GM03348 (cell line): ENCODE measurements at regions not wholly inside any gene's neighbourhood (a gene's known extent, or its start where the extent isn't known, plus 50 kb on each side); places are given as distances from the start of the nearest gene placed in this dataset.
"Not testable (repeated sequence)": the region's sequence is repeated elsewhere in the genome, so short reads cannot be mapped to it uniquely, and the experiment has no call there.

ENCODE experiments used
- DNase-seq: peaks from one replicate; pipeline ENCODE4 v3.0.0; 2012; ENCODE audit warnings: low spot score

DNA sequence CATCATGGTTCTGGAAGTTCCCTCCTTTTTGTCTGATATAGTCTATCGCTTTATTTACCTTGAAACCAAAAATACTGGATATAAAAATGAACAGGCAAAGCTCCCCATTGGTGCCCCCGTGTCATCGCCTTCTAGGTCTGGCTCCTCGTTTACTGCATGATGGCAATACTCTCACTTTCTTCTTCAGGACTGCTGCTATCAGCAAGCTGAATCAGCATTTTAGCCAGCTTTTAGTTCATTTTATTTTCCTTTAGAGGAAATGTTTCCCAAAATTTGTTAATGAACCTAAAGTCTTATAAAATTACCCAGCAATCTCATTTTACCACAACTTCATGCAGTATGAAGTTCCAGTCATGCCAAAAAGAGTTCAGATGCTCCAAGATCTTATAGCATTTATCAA is 80.5 kb downstream of the ZIC3 start:
- no peak for DNase-seq

DNA sequence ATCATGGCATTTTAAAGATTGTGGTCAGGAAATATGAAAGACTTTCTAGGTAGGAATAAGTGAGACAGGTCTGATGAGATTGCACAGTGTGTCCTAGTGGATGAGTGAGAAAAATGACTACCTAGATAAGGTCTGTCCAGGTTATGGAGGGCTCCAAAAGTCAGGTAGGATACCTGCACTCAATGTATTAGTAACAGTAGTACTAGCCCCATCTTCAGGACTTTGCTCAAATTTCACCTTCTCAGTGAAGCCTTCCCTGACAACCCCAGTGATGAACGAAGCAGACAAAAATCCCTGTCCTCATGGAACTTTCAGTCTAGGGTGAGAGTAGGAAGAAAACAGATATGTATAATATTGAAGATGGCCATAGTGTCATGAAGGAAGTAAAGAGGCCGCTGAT is 85.7 kb downstream of the ZIC3 start:
- DNase-seq: no peak

DNA sequence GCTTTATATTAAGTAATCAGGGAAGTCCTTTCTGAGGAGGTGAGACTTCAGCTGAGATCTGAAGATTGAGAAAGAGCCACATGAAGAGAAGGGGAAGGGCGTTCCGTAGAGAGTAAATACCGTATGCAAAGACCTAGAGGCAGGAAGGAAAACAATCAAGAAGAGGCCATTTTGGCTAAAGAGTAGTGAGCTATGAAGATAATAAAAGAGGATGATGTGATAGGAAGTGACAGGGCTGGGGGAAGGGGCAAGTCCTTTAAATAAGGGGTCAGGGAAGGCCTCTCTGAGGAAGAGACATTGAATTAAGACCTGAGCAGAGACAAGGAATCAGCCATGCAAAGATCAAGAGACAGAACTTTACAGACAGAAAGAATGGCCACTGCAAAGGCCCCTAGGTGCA is 86.2 kb downstream of the ZIC3 start:
- DNase-seq: no peak

DNA sequence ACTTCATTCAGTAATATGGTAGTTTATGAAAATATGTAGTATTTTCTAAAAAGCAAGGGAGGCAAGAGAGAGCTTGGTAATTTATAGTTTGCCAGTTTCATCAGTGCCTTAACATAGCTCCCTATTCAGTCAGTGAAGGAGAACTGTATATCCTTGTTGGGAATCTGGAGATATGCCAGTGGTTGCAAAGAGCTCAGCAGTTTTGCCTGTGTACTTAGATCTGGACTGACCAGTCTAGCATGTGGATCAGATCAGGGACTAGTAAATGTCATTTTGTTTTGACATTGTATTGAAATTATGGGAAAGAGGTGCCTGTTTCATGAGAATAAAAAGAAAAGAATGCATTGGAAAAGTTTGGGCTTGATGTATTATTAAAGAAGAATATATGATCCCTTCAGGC is 88.6 kb downstream of the ZIC3 start:
- no peak for DNase-seq

DNA sequence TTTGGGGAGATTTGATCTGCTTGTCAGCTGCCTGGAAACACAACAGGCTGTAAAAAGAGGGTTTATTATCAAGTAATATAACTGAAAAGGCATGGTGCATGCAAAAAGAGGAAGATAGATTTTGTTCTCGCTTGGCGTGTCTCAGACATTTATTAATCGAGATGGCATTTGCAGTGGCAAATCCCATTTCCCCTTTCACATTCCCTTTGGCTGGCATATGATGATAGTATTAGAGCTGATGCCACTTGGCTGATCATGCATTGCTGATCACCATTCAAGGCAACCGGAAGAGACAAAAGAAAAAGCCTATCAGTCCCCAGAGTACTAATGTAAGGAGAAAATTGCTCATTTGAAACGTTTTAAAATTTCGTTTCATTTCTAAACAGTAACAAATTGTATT is 101.8 kb downstream of the ZIC3 start:
- DNase-seq: no peak

DNA sequence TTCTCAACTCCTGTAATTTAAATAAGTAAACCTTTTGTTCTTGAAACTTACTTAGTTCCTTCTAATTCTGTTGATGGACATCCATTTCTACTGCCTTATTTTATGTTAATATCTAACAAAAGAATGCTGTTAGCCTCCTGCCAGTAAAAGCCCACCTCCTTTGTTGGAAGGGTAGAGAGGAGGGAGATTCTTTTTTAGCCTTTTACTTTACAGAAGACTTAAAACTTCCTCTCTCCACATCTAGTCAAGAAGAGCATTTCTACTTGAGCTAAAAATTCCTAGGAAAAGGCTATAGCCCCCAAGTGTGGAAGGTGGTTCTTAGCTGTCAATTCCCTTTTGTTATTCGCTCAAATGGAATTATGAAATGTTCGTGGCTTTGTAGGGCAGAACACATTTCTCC is 118.7 kb downstream of the ZIC3 start:
- no peak for DNase-seq

DNA sequence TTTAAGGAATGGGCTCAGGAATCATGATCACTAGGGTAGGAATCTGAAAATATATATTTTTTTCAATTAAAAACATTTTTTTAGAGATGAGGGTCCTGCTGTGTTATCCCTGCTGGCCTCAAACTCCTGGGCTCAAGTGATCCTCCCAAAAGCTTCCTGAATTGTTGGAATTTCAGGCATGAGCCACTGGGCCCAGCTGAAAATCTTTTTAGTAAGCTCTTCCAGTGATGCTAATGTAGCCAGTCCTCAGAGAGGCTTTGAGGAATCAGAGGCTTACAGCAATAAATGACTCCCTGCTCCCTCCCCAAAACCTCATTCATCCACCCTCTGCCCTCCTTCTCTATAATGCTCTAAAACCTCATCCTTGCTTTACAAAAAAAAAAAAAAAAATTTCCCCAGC is 129.5 kb downstream of the ZIC3 start:
- DNase-seq: no peak

DNA sequence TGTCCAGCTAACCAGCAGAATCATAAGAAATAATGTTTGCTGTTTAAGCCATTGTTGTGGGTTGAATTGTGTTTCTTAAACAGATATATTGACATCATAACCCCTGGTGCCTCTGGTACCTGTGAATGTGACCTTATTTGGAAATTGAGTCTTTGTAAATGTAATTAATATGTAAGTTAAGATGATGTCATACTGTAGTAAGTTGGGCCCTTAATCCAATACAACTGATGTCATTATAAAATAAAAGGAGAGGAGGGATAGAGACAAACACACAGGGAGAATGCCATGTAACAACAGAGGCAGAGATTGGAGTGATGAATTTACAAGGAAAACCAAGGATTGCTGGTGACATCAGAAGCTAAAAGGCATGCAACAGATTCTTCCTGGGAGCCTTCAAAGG is 141.4 kb downstream of the ZIC3 start:
- no peak for DNase-seq

DNA sequence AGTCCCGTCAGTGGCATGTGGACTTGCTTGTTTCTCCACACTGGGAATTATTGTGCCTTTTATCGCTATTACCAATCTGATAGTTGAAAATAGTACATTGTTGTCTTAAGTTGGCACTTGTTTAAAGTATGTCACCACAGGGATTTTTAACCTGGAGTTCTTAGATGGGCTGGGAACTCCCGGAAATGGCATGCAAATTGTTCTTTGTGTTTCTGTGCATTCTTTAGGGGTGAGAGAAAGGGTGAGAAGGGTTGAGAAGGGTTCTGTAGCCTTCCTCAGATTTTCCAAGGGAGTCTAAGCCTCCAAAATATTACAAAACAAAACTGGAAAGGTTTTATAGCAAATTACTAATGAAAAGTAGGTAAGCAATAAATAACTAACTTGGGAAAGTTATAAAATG is 176.9 kb downstream of the ZIC3 start:
- no peak for DNase-seq

DNA sequence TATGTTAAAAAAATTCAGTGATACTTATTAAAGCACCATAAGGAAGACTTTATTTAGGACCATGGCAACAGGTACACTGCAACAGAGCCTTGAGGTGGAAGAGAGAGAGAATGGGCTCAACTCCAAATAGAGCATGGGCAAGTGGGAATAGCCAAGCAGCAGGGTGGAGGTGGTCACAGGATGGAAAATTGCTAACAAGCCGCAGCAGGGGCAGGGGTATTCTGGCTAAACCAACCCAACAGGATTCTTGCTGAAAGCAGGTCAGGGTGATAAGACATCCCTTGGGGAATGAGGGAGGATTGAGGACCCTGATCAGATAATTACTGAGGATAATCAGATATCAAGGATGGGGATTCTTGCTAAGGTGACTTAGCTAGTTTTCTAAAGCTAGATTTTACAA is 177.5 kb downstream of the ZIC3 start:
- no peak for DNase-seq

DNA sequence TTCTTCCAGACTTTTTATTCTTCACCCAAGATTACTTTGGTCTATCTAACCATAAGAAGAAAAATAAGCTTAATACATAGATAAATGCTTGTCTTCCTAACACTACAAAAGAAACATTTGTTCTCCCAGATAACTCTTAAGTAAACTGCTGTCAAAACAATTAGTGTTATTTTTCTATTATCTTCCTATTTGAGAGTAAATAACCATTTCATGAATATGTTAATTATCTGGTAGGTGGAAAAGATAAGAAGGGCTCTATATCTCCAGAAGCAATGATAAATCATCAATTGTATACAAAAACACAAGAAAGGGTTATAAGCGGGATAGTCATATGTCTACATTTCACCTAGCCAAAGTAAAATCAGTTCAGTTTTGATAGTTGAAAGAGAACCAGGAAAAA is 180.4 kb downstream of the ZIC3 start:
- DNase-seq: no peak

DNA sequence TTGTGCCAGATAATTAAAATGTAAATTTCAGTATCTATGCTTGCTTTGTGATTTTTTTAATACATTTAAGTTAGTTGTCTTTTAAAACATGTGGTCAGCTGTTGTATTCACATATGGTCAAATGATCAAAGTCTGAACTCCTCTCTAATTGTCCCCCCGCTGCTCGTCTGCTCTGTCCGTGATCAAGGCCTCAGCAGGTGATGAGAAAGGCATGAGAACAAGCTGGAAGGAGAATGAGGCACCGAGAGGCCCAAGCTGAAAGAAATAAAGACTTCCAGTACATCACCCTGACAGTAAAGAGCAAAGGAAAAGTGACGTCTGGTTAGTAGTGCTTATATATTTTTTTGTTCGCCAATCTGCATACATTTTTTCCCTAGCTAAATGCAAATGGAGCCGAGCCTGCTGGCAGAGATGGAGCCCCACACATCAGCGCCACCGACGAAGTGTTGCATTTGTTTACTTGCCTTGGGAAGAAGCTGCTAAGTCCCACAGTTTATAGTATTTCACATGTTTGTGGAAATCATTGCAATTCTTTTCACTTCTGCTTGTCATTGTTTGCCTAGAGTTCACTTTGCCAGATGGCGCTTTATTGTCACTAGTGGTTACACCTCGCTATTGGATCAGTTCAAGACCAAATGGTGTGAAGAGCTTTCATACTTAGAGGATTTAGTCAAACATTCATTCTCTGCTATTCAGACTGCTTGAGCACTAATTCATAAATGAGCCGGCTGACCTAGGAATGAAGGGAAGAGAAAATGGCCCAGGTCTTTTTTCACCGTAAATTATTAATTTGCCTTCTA is 181.5 kb downstream of the ZIC3 start:
- DNase-seq: no peak

DNA sequence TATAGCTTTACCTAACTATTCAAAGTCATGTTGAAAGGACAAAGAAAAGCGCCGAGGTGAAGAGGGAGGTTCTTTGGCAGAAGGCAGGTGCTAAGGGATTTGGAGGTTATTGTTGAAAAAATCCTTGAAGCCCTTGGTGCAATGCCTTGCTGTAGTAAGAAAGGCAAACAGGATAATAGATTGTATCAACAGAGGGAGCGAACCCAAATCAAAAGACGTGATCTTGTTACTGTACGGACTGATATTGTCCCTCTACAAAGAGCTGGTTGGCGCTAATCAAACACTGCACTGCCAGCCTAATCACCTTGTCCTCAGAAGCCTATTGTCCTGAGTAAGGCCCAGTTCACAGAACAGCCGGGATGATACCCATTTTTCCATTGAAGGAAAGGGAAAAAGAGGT is 182.9 kb downstream of the ZIC3 start:
- DNase-seq: no peak

DNA sequence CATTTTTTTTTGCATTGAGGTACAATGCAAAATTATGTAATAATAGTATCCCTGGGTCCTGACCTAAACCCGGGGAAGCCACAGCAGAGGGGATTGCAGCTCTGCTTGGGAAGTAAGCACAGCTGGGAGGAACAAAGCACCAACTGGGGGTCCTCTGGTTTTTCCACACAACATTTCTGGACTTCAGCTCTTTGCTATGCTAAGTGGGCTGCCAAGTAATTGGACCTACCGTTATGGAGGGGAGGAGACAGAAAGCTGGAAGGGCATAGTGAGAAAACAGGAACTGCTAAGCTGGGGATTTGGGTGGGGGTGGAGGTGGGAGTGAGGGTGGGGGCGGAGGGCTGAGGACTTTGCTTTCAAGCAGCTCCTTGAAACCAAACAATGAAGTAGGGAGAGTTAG is 183.3 kb downstream of the ZIC3 start:
- no peak for DNase-seq

DNA sequence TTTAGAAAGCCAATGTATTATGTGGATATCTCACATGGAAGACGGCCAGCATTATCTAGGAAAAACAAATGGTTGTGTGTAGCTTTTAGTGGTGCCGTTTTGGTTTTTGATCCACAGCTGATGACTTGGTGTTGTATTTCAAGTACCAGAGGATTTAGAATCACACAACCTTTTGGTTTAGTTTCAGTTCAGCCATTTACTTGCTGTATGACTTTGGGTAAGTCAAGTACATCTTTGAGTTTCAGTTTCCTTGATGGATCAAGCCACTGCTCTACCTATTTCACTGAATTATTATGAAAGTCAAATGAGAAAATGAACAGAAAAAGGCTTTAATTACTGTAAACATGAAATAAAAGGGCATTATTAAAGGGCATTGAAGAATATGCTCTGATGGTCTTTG is 205.6 kb downstream of the ZIC3 start:
- DNase-seq: no peak

DNA sequence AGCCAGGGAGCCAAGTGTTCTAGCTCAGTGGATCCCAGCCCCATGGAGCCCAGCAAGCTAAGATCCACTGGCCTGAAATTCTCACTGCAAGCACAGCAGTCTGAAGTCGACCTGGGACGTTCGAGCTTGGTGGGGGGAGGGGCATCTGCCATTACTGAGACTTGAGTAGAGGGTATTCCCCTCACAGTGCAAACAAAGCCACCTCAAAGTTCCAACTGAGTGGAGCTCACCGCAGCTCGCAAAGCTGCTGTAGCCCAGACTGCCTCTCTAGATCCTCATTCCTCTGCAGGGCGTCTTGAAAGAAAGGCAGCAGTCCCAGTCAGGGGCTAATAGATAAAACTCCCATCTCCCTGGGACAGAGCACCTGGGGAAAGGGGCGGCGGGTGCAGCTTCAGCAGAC is 226.3 kb downstream of the ZIC3 start:
- DNase-seq: no peak

DNA sequence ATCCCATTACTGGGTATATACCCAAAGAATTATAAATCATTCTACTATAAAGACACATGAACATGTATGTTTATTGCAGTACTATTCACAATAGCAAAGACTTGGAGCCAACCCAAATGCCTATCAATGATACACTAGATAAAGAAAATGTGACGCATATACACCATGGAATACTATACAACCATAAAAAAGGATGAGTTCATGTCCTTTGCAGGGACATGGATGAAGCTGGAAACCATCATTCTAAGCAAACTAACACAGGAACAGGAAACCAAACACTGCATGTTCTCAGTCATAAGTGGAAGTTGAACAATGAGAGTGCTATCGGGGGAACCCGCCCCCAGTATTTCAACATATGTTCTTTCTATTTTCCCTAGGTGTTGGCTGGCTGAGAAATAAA is 232.0 kb downstream of the ZIC3 start:
- not testable (repeated sequence) for DNase-seq

DNA sequence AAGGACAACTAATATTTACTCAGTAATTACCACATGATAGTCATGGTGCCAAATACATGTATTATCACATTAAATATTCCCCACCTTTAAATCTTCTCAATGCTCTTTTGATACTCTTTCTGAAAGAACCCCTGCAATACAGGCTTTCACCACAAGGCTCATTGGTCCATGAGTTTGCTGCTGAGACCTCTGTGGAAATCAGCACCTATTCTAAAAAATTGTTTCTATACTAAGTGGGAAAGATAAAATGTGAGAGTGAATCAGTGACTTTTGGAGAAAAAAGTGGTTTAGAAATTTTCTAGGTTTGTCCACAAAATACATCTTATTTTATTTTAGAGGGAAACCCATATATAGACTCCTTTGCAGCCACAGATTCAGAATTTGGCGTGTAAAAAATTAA is 257.3 kb downstream of the ZIC3 start:
- DNase-seq: no peak

DNA sequence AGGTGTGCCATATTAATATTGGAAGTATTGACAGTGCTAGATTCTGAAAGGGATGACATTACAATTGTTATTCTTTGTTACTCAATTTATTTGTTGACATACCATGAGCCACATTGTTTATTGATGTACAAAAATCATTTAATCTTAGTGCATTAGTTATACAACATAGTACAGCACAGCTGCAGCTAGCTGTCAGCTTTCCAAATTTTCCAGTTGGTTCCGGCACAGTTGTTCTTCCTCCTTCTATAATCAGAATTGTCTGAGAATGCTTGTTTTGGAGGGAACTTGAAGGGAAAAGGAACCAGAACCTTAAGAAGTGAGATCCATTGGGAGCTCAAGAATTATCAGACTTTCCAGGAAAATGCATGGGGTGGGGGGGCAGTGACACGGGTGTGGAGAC is 281.4 kb downstream of the ZIC3 start:
- no peak for DNase-seq

DNA sequence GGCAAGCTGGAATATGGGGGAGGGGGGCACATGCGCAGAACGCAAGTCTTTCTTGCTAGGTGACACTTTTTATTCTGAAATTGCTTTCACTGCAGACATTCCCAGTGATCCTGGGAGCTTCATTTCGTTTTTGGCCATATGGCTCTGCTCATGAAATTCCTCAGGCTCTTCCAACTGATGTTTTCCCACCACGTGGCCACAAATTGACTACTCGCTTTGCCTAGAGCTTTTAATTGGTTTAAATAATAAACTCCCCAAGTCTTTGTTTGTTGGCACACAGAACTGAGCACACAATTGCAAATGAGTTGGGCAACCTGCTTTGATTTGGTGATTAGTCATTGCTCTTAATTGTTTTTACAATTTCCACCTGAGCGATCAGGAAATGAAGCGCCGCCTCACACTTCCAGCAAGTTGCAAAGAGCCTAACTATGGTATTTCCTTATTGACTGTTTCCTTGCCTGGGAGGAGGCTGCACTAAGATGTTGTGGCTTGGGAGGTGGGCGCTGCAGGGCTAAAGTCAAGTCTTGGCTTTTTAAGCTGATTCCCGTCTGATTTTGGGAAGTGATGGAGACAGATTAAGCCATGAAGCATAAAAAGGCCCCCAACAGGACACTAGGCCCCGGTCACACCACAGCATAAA is 282.5 kb downstream of the ZIC3 start:
- DNase-seq: no peak

DNA sequence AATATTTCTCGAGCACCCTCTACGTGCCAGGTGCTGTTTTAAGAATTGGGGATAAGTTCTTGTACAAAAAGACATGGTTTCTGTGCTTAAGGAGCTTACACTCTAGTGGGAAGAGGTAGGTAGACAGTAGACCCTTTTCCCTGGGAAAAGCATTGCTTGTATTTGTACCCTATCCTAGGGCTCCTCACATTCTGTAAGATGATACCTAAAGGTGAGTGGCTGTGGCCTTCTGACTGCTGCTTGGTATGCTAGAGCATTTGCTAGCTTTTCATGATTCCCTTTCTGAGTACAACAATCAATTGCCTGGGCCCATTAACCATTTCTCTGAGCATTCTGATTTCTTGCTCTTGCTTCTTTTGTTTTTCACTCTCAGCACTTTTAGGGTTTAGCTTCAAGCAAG is 286.6 kb downstream of the ZIC3 start:
- no peak for DNase-seq

DNA sequence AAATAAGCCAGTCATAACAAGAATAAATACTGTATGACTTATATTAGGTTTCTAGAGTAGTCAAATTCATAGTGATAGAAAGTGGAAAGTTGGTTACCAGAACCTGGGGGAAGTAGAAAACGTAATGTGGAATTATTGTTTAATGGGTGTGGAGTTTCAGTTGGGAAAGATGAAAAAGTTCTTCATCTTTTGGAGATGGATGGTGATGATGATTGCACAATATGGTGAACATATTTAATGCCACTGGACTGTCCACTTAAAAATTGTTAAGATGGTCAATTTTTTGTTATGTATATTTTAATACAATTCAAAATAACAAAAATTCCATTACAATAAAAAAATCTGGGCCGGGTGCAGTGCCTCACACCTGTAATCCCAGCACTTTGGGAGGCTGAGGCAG is 289.6 kb downstream of the ZIC3 start:
- DNase-seq: no peak

DNA sequence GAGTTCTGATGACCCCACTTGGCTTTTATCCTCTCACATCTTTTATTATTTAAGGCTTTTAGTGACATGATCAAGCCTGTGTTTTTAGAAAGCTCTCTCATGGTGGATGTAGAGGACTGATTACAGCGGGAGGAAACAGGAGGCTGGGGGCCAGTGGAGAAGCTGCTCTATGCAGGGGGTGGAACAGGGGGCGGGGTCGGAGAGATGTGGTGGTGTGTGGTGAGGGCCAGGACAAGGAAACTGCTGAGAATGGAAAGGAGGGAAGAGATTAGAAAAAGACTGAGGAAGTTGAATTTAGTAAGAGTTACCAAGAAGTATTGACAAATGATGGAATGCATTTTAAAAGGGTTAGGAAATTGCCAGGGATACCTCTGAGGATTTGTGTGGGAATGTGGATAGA is 292.2 kb downstream of the ZIC3 start:
- DNase-seq: no peak

DNA sequence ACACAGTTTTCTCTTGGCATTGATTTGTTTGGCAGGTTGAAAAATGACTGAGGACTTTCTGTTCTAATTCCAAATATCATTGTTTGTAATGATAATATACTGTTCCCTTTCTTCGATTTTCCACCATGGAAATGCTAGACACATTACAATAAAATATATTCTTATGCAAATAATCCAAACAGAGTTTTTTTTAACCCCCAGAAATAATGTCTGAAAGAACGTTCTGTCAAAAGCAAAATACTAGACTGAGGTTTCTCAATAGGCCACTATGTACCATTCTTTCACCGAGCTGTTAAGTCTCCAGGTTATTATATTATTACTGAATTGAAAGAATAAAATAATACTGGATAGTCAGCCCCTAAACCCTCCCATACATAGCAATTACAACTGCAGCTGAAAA is 312.5 kb downstream of the ZIC3 start:
- DNase-seq: no peak
